ENCODE measurements at regions not wholly inside any gene's neighbourhood (a gene's known extent, or its start where the extent isn't known, plus 50 kb on each side); places are given as distances from the start of the nearest gene placed in this dataset.

DNA sequence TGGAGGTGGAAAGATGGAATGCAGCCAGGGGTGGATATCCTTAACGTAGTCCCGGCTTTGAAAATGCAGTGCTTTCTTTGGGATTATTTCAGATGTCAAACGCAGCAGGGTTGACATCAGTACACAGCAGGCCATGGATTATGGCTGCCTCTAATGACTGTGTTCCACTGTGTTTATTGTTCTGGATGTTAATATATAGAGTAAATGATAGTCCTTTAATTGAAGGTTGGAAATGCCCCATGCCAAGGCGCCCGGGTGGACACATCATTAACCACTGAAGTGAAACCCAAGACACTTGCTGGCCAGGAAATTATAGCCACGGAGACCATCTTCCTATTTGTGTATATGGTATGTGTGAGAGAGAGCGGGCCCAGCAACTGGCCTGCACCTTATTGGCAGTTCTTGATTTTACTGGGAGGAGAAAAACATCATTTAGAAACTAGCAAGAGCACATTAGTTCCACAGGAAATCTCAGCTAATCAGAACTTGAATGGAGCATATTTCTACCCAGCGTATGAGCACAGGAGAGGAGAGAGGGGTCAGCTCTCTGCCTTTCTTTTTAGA, 254.9 kb upstream of the RASGRP1 start:
- Histone ChIP-seq H4K20me1 (ENCODE audit: insufficient read depth, low read length) (no peaks in the 10 kb centered on the region), H3K9me3 (ENCODE audit: insufficient read depth, low read depth, low read length) (no peaks in the 10 kb centered on the region), H3K27me3 (ENCODE audit: insufficient read depth, low read length) (no peaks in the 10 kb centered on the region), H3K27ac (ENCODE audit: low read depth, low read length) (no peak overlapping the region), H3K4me2 (ENCODE audit: low read length) (no peak overlapping the region), H3K4me1 (ENCODE audit: insufficient read depth, low read length) (peaks cover 4% of the 10 kb centered on the region), H3K79me2 (ENCODE audit: insufficient read depth, low read length) (no peaks in the 10 kb centered on the region), H2AFZ (ENCODE audit: low read depth, low read length) (no peak overlapping the region), H3K4me3 (ENCODE audit: insufficient read depth, low read depth, low read length) (no peak overlapping the region), H3K36me3 (ENCODE audit: insufficient read depth, low read length) (no peaks in the 10 kb centered on the region), H3K9ac (ENCODE audit: low read length) (no peak overlapping the region)
- Mint-ChIP-seq H3K4me3 (ENCODE audit: unreplicated experiment) (no peak overlapping the region), H3K27ac (ENCODE audit: unreplicated experiment) (no peak overlapping the region), H3K9me3 (ENCODE audit: unreplicated experiment) (peaks cover 1% of the 10 kb centered on the region), H3K4me1 (ENCODE audit: low read depth, unreplicated experiment) (peaks cover 15% of the 10 kb centered on the region), H3K27me3 (ENCODE audit: low read depth, unreplicated experiment) (peaks cover 8% of the 10 kb centered on the region), H3K36me3 (ENCODE audit: low read depth, unreplicated experiment) (no peaks in the 10 kb centered on the region)
- DNase-seq (ENCODE audit: low read depth) (no peak), FAIRE-seq (no peak)
- TF ChIP-seq, protein P1, sequence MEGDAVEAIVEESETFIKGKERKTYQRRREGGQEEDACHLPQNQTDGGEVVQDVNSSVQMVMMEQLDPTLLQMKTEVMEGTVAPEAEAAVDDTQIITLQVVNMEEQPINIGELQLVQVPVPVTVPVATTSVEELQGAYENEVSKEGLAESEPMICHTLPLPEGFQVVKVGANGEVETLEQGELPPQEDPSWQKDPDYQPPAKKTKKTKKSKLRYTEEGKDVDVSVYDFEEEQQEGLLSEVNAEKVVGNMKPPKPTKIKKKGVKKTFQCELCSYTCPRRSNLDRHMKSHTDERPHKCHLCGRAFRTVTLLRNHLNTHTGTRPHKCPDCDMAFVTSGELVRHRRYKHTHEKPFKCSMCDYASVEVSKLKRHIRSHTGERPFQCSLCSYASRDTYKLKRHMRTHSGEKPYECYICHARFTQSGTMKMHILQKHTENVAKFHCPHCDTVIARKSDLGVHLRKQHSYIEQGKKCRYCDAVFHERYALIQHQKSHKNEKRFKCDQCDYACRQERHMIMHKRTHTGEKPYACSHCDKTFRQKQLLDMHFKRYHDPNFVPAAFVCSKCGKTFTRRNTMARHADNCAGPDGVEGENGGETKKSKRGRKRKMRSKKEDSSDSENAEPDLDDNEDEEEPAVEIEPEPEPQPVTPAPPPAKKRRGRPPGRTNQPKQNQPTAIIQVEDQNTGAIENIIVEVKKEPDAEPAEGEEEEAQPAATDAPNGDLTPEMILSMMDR (IDR thresholded peaks at IDR 0.05; ENCODE audit: insufficient read depth, low read depth, low read length) = no peak
- TF ChIP-seq EZH2 (IDR thresholded peaks at IDR 0.05; ENCODE audit: insufficient read depth, low read length) = no peak

DNA sequence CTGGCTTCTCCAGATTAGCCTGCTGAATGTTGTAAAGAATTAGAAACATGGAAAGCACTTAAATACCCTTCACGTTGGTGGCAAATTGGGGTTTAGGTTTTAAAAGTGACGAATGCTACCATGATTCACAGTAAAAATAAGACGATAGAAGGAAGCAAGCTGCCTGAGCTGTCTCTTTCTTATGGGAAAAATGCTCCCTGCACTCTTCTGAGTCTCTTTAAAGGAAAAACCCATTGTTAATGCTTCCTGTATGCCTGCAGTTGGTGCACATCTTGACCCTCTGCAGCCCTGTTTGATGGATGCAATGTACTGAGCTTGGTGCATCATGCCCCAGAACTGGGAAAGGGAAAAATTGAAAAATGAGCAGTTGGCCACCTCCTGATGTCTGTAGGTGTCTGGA, 258.6 kb upstream of the RASGRP1 start:
- Histone ChIP-seq H3K9ac (ENCODE audit: low read length) (no peak overlapping the region), H2AFZ (ENCODE audit: low read depth, low read length) (no peak overlapping the region), H3K79me2 (ENCODE audit: insufficient read depth, low read length) (no peaks in the 10 kb centered on the region), H3K4me2 (ENCODE audit: low read length) (no peak overlapping the region), H4K20me1 (ENCODE audit: insufficient read depth, low read length) (no peaks in the 10 kb centered on the region), H3K9me3 (ENCODE audit: insufficient read depth, low read depth, low read length) (no peaks in the 10 kb centered on the region), H3K27me3 (ENCODE audit: insufficient read depth, low read length) (no peaks in the 10 kb centered on the region), H3K27ac (ENCODE audit: low read depth, low read length) (no peak overlapping the region), H3K36me3 (ENCODE audit: insufficient read depth, low read length) (no peaks in the 10 kb centered on the region), H3K4me3 (ENCODE audit: insufficient read depth, low read depth, low read length) (no peak overlapping the region), H3K4me1 (ENCODE audit: insufficient read depth, low read length) (peaks cover 4% of the 10 kb centered on the region)
- TF ChIP-seq, protein P1 (IDR thresholded peaks at IDR 0.05; ENCODE audit: insufficient read depth, low read depth, low read length) = no peak
- no peak for TF ChIP-seq EZH2 (IDR thresholded peaks at IDR 0.05; ENCODE audit: insufficient read depth, low read length)
- DNase-seq (ENCODE audit: low read depth) = no peak
- no peak overlapping the region for H3K4me3 Mint-ChIP-seq (ENCODE audit: unreplicated experiment)
- no peak for FAIRE-seq
- H3K9me3 Mint-ChIP-seq (ENCODE audit: unreplicated experiment) = peaks cover 1% of the 10 kb centered on the region
- H3K36me3 Mint-ChIP-seq (ENCODE audit: low read depth, unreplicated experiment) = no peaks in the 10 kb centered on the region
- H3K27me3 Mint-ChIP-seq (ENCODE audit: low read depth, unreplicated experiment) = no peaks in the 10 kb centered on the region
- H3K4me1 Mint-ChIP-seq (ENCODE audit: low read depth, unreplicated experiment) = peaks cover 5% of the 10 kb centered on the region
- no peak overlapping the region for H3K27ac Mint-ChIP-seq (ENCODE audit: unreplicated experiment)

DNA sequence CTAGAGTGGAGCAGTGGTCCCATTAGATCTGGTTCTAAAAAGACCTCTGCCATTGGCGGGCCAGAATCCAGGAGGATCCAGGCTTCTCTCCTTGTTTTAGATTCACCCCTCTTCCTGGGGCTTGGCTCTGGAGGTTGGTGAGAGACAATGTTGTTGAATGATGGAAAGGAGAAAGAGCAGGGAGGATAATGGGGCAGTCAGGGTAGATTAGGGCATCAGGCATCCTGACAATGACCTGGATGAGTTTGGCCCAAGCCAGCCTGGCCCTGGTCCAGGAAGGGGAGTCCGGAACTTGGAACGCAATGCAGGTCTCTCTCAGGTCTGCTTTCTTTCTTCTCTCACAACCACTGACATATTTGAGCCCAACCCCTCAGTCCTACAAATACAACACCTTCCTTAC, 260.1 kb upstream of the RASGRP1 start:
- Mint-ChIP-seq H3K4me3 (ENCODE audit: unreplicated experiment) (no peak overlapping the region), H3K27ac (ENCODE audit: unreplicated experiment) (no peak overlapping the region), H3K36me3 (ENCODE audit: low read depth, unreplicated experiment) (no peaks in the 10 kb centered on the region), H3K4me1 (ENCODE audit: low read depth, unreplicated experiment) (peaks cover 8% of the 10 kb centered on the region), H3K9me3 (ENCODE audit: unreplicated experiment) (peaks cover 1% of the 10 kb centered on the region), H3K27me3 (ENCODE audit: low read depth, unreplicated experiment) (no peaks in the 10 kb centered on the region)
- H3K36me3 ChIP-seq (ENCODE audit: insufficient read depth, low read length) = no peaks in the 10 kb centered on the region
- H3K79me2 ChIP-seq (ENCODE audit: insufficient read depth, low read length) = no peaks in the 10 kb centered on the region
- H4K20me1 ChIP-seq (ENCODE audit: insufficient read depth, low read length) = no peaks in the 10 kb centered on the region
- no peak overlapping the region for H2AFZ ChIP-seq (ENCODE audit: low read depth, low read length)
- no peak overlapping the region for H3K4me2 ChIP-seq (ENCODE audit: low read length)
- H3K27me3 ChIP-seq (ENCODE audit: insufficient read depth, low read length) = no peaks in the 10 kb centered on the region
- H3K4me1 ChIP-seq (ENCODE audit: insufficient read depth, low read length) = peaks cover 9% of the 10 kb centered on the region
- H3K9me3 ChIP-seq (ENCODE audit: insufficient read depth, low read depth, low read length) = no peaks in the 10 kb centered on the region
- H3K9ac ChIP-seq (ENCODE audit: low read length) = no peak overlapping the region
- no peak overlapping the region for H3K27ac ChIP-seq (ENCODE audit: low read depth, low read length)
- no peak for FAIRE-seq
- no peak overlapping the region for H3K4me3 ChIP-seq (ENCODE audit: insufficient read depth, low read depth, low read length)
- TF ChIP-seq EZH2 (IDR thresholded peaks at IDR 0.05; ENCODE audit: insufficient read depth, low read length) = no peak
- TF ChIP-seq, protein P1 (IDR thresholded peaks at IDR 0.05; ENCODE audit: insufficient read depth, low read depth, low read length) = no peak
- no peak for DNase-seq (ENCODE audit: low read depth)
